H1 (cell line): ENCODE measurements at regions not wholly inside any gene's neighbourhood (a gene's known extent, or its start where the extent isn't known, plus 50 kb on each side); places are given as distances from the start of the nearest gene placed in this dataset.

Experiments
- CTCF ChIP-seq, 3 experiments: IDR thresholded peaks; 1 replicate in 2 of 3; 2 replicates in 1 of 3; pipeline versions ENCODE4 v1.5.1 to v1.6.1; 2011; ENCODE audit warnings: low read length in 3 of 3, mild to moderate bottlenecking in 3 of 3, inconsistent platforms in 2 of 3, low read depth in 1 of 3, moderate library complexity in 1 of 3; ENCODE audit not compliant: insufficient read depth in 1 of 3; ENCODE audit errors: control extremely low read depth in 1 of 3
- EP300 ChIP-seq, 2 experiments: IDR thresholded peaks; 1 replicate in 1 of 2; 2 replicates in 1 of 2; pipeline ENCODE4 v1.6.1; 2011 to 2012; ENCODE audit warnings: low read depth in 2 of 2, low read length in 2 of 2, mild to moderate bottlenecking in 2 of 2, borderline replicate concordance in 1 of 2, inconsistent platforms in 1 of 2, moderate library complexity in 1 of 2
- FOSL1 ChIP-seq: IDR thresholded peaks from 2 replicates; pipeline ENCODE4 v1.6.1; 2011; ENCODE audit warnings: mild to moderate bottlenecking, low read depth, low read length, moderate library complexity; ENCODE audit not compliant: insufficient read depth
- GABPA ChIP-seq: IDR thresholded peaks from 2 replicates; pipeline ENCODE4 v1.6.1; 2011; ENCODE audit warnings: mild to moderate bottlenecking, low read length, moderate library complexity, borderline replicate concordance; ENCODE audit not compliant: insufficient read depth
- GTF2F1 ChIP-seq: IDR thresholded peaks from 2 replicates; pipeline ENCODE4 v1.6.1; 2012; ENCODE audit warnings: low read depth, low read length, improper control_type of control experiment, borderline replicate concordance
- RXRA ChIP-seq: IDR thresholded peaks from 2 replicates; pipeline ENCODE4 v1.6.1; 2011; ENCODE audit warnings: low read depth, mild to moderate bottlenecking, low read length, moderate library complexity; ENCODE audit not compliant: insufficient read depth

- no peak for TF ChIP-seq EP300 (IDR thresholded peaks at IDR 0.05; ENCODE audit: borderline replicate concordance in 1 of 2, low read depth in 2 of 2, low read length in 2 of 2)
- no peak for TF ChIP-seq RXRA
- TF ChIP-seq FOSL1, result no peak
- no peak for TF ChIP-seq CTCF (IDR thresholded peaks at IDR 0.05; ENCODE audit: control extremely low read depth in 1 of 3, insufficient read depth in 1 of 3, low read depth in 1 of 3, low read length in 3 of 3)
- no peak for TF ChIP-seq GTF2F1
- no peak for TF ChIP-seq GABPA
These were observed 258.4 kb upstream of the SP8 start for GRCh38 chr7:21044913-21045568.
